GM12891 (cell line): ENCODE measurements at regions not wholly inside any gene's neighbourhood (a gene's known extent, or its start where the extent isn't known, plus 50 kb on each side); places are given as distances from the start of the nearest gene placed in this dataset.
"Not testable (repeated sequence)": the region's sequence is repeated elsewhere in the genome, so short reads cannot be mapped to it uniquely, and the experiment has no call there.

Experiments used
- DNase-seq: peaks from one replicate; pipeline ENCODE4 v3.0.0; 2011; ENCODE audit warnings: low spot score; ENCODE audit not compliant: insufficient read length
- FAIRE-seq: peaks from 2 replicates; lab custom pipeline; 2011; peaks lifted over from hg19 to GRCh38; lab: Jason Lieb, UNC
- PAX5 ChIP-seq: IDR thresholded peaks from 2 replicates; pipeline ENCODE4 v1.6.1; 2011; ENCODE audit warnings: low read length, moderate library complexity, mild to moderate bottlenecking; ENCODE audit not compliant: insufficient read depth, severe bottlenecking
- POLR2A ChIP-seq: IDR thresholded peaks from 2 replicates; pipeline ENCODE4 v1.6.1; 2011; ENCODE audit warnings: low read depth, low read length, control low read depth
- POLR2AphosphoS5 ChIP-seq: IDR thresholded peaks from 2 replicates; pipeline ENCODE4 v1.6.1; 2011; ENCODE audit warnings: low read depth, low read length, control low read depth
- POU2F2 ChIP-seq: IDR thresholded peaks from 2 replicates; pipeline ENCODE4 v1.6.1; 2011; ENCODE audit warnings: low read depth, mild to moderate bottlenecking, control low read depth, low read length, moderate library complexity
- SPI1 ChIP-seq: IDR thresholded peaks from 2 replicates; pipeline ENCODE4 v1.6.1; 2011; ENCODE audit warnings: low read depth, low read length, control low read depth
- TAF1 ChIP-seq: IDR thresholded peaks from 2 replicates; pipeline ENCODE4 v1.6.1; 2011; ENCODE audit warnings: low read depth, low read length, control low read depth

GRCh38 chr5:122515210-122515609 lies 203.2 kb downstream of the SNCAIP start:
- not testable (repeated sequence) for DNase-seq, FAIRE-seq

GRCh38 chr5:122515709-122516431 lies 203.8 kb downstream of the SNCAIP start:
- TF ChIP-seq POLR2AphosphoS5 = no peak
- no peak for TF ChIP-seq POU2F2
- no peak for TF ChIP-seq TAF1
- no peak for TF ChIP-seq SPI1
- TF ChIP-seq PAX5 = no peak
- TF ChIP-seq POLR2A = no peak
- peak; percentile 11 for DNase-seq
- peak; percentile 41 for FAIRE-seq

DNA sequence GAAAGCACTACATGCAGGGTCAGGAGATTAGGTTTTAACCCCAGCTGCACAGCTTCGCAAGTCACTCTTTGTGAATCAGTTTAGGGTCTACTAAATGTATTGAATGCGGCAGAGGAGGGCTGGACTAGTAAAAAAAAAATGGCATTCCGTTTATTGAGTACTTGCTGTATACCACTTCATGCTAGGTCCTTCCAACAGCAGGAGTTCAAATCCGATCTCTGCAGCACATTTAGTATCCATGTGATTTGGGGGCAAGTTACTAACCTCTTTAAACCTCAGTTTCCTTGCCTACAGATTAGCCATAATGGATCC lies 204.4 kb downstream of the SNCAIP start:
- TF ChIP-seq TAF1 (no peak), PAX5 (no peak), POU2F2 (no peak), SPI1 (no peak), POLR2A (no peak), POLR2AphosphoS5 (no peak)
- FAIRE-seq = no peak
- no peak for DNase-seq

- DNase-seq (no peak), FAIRE-seq (no peak)
- TF ChIP-seq POU2F2 (no peak), SPI1 (no peak), TAF1 (no peak), POLR2A (no peak), POLR2AphosphoS5 (no peak), PAX5 (no peak)
Measured at GRCh38 chr5:122517091-122517490, 205.1 kb downstream of the SNCAIP start.

- TF ChIP-seq POU2F2 (no peak), POLR2AphosphoS5 (no peak), PAX5 (no peak), SPI1 (no peak), TAF1 (no peak), POLR2A (no peak)
- no peak for FAIRE-seq
- DNase-seq = no peak
Measured at GRCh38 chr5:122523776-122524175, 211.7 kb downstream of the SNCAIP start.

- DNase-seq (no peak), FAIRE-seq (no peak)
- TF ChIP-seq POU2F2 (no peak), PAX5 (no peak)
Measured at GRCh38 chr5:122527547-122527946, 215.5 kb downstream of the SNCAIP start.

GRCh38 chr5:122532035-122532434 lies 220.0 kb downstream of the SNCAIP start:
- no peak for FAIRE-seq
- no peak for DNase-seq
- TF ChIP-seq TAF1 = no peak
- TF ChIP-seq PAX5 = no peak
- TF ChIP-seq POU2F2 = no peak
- TF ChIP-seq POLR2A = no peak
- TF ChIP-seq POLR2AphosphoS5 = no peak
- TF ChIP-seq SPI1 = no peak

DNA sequence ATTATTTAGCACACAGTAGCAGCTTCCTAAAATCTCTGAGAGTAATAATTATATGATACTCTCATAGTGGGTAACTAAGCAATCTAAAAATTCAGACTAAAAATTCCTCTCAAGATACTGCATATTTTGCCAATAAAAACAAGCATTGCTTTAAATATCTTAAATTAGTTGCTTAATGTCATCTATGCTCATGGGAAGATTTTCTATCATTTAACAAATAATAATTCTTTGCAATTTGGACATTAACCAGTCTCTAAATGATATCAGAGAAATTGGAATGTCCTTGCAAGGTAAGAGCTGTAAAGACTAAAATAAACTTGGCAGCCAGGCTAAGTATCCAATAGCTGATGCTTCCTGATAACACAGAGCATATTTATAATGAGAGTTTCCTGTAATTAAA lies 221.8 kb downstream of the SNCAIP start:
- no peak for TF ChIP-seq POLR2AphosphoS5
- no peak for TF ChIP-seq SPI1
- no peak for TF ChIP-seq TAF1
- TF ChIP-seq POLR2A = no peak
- no peak for TF ChIP-seq POU2F2
- no peak for TF ChIP-seq PAX5
- no peak for FAIRE-seq
- no peak for DNase-seq

DNA sequence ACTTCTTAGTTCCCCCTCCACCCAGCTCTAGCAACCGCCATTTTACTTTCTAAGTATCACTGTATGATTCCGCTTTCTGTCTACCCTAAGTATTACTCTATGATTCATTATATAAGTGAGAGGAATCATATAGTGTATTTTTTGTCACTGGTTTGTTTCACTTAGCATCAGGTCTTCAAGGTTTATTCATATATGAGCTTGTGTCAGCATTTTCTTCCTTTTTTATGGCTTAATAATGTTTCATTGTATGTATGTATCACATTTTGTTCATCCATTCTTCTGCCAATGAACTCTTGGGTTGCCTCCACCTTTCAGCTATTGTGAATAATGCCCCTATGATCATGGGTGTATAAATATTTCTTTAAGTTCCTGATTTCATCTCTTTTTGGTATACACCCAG lies 222.8 kb downstream of the SNCAIP start:
- FAIRE-seq (no peak), DNase-seq (no peak)
- TF ChIP-seq PAX5 (no peak), POLR2A (no peak), POLR2AphosphoS5 (no peak), POU2F2 (no peak), TAF1 (no peak), SPI1 (no peak)

DNA sequence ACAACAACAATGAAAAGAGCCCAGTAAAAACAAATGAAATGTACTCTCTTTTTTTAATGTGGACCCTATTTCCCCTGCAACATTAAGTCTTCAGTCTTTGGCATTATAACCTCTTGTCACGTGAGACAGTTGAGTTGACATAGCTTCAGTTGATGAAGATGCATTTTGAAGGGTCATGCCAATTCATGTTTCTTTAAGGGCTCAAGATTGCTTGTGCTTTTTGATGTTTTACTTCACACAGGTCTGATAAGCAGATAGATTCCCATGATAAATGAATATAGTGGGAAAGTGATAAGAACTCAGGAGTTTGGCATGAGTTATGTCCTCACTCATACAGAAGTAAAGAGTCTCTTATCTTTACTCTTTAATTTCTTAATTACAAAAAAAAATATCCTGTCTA lies 229.4 kb downstream of the SNCAIP start:
- FAIRE-seq (no peak), DNase-seq (no peak)
- TF ChIP-seq POU2F2 (no peak), SPI1 (no peak), TAF1 (no peak), POLR2AphosphoS5 (no peak), POLR2A (no peak), PAX5 (no peak)
